NT2/D1 (cell line): ENCODE measurements at regions not wholly inside any gene's neighbourhood (a gene's known extent, or its start where the extent isn't known, plus 50 kb on each side); places are given as distances from the start of the nearest gene placed in this dataset.

Source experiments
- SUZ12 ChIP-seq: IDR thresholded peaks from 2 replicates; pipeline ENCODE4 v1.6.1; 2011; ENCODE audit not compliant: insufficient read length, insufficient read depth; ENCODE audit errors: extremely low read depth
- YY1 ChIP-seq: IDR thresholded peaks from 2 replicates; pipeline ENCODE4 v1.6.1; 2011; ENCODE audit not compliant: insufficient read length, insufficient read depth
- ZNF274 ChIP-seq: IDR thresholded peaks from 2 replicates; pipeline ENCODE4 v1.6.1; 2011; ENCODE audit warnings: mild to moderate bottlenecking, low read depth, low read length

GRCh38 chr5:2996687-2997086 is 245.2 kb upstream of the IRX2 start:
- no peak for TF ChIP-seq ZNF274
- TF ChIP-seq SUZ12 = no peak
- no peak for TF ChIP-seq YY1
